Stimulated activated CD4-positive, alpha-beta T cell treated with anti-CD3 and anti-CD28 coated beads, TNF-alpha, amount 100 ng/mL, for 48 hours (primary cell): ENCODE measurements at regions not wholly inside any gene's neighbourhood (a gene's known extent, or its start where the extent isn't known, plus 50 kb on each side); places are given as distances from the start of the nearest gene placed in this dataset.
"Not testable (repeated sequence)": the region's sequence is repeated elsewhere in the genome, so short reads cannot be mapped to it uniquely, and the experiment has no call there.

ENCODE experiments used
- DNase-seq, 3 donors: peaks; one replicate each; pipeline ENCODE4 v3.0.0-alpha.2; 2020; ENCODE audit warnings: low read depth in 3 of 3

DNA sequence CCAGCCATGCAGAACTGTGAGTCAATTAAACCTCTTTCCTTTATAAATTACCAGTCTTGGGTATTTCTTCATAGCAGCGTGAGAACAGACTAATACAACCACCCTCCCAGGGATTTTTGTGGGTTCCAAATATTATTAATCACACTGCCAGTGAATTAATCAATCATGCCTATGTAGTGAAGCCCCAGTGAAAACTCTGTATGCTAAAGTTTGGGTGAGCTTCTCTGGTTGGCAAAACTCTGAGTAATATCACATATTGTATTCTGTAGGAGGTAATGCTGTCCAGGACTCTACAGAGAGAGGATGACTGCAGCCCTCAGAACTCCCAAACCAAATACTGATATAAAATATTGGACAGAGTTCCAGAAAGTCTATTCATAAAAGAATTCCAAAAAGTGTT, 216.9 kb downstream of the RPAP3 start:
- no peak for DNase-seq

DNA sequence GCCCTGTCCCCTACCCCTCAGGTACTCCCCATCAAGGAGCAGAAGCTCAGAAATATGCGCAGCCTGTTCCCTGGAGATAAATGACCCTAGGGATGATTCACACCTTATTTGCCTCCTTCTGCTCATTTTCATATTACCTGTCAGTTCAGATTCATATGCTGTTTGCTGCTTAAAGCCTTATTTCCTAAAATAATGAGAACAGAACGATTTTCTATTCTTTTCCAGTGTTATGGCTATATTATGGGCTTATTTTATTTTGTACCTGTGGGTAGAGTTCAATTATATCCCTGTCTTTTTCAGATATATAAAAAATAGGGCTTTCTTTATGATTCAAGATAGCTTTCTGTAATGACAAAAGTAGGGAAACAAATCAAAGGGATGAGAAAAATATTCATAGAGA, 224.8 kb downstream of the RPAP3 start:
- DNase-seq: no peak

DNA sequence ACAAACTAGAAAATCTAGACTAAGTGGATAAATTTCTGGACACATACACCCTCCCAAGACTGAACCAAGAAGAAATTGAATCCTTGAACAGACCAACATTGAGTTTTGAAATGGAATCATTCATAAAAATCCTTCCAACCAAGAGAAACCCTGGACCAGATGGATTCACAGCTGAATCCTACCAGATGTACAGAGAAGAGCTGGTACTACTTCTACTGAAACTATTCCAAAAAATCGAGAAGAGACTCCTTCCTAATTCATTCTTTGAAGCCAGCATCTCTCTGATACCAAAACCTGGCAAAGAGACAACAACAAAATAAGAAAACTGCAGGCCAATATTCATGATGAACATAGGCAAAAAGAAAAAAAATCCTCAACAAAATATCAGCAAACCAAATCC, 227.4 kb downstream of the RPAP3 start:
- no peak for DNase-seq

DNA sequence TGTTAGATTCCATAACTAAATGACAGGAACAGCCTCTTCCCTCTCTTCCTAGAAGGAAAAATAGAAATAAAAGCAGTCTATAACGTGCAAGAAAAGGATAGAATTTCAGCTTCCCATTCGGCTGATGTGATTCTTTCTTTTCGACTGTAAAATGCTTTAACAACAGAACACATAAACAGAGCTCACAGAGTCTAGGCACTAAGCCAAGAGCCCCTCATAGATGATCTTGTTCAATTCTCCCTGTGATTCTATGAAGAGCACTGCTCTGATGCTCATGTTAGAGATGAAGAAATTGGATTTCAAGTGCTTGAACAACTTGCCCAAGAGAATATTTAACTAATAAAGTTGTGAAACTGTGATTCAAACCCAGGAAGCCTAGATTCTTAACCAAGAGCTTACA, 232.7 kb downstream of the RPAP3 start:
- no peak for DNase-seq

DNA sequence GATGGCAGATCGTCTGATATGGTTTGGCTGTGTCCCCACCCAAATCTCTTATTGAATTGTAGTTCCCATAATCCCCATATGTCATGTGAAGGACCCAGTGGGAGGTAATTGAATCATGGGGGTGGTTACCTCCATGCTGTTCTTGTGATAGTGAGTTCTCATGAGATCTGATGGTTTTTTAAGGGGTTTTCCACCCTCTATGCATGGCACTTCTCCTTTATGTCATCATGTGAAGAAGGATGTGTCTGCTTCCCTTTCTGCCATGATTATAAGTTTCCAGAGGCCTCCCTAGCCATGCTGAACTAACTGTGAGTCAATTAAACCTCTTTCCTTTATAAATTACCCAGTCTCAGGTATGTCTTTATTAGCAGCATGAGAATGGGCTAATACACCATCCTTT, 235.5 kb downstream of the RPAP3 start:
- DNase-seq: not testable (repeated sequence)

DNA sequence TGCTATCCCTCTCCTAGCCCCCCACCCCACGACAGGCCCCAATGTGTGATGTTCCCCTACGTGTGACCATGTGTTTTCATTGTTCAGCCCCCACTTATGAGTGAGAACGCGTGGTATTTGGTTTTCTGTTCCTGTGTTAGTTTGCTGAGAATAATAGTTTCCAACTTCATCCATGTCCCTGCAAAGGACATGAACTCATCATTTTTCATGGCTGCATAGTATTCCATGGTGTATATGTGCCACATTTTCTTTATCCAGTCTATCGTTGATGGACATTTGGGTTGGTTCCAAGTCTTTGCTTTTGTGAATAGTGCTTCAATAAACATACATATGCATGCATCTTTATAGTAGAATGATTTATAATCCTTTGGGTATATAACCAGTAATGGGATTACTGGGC, 241.9 kb downstream of the RPAP3 start:
- DNase-seq: not testable (repeated sequence)

DNA sequence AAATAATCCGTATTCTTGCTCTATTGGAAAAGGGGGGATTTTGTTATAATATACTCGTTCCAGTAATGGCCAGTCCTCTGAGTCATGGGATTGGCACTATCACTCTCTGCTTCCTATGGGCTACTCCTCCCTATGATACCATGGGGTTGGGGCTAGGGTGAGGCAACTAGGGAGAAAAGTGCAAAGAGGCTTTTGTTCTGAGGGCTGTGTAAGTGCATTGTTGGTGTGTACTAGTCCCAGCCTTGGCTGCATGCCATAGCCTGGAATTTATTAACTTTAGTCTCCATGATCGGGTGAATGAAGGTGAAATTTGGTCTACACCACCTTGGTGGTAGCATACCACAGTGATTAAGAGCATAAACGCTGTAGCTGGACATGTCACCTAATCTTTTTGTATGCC, 247.6 kb downstream of the RPAP3 start:
- DNase-seq: no peak

DNA sequence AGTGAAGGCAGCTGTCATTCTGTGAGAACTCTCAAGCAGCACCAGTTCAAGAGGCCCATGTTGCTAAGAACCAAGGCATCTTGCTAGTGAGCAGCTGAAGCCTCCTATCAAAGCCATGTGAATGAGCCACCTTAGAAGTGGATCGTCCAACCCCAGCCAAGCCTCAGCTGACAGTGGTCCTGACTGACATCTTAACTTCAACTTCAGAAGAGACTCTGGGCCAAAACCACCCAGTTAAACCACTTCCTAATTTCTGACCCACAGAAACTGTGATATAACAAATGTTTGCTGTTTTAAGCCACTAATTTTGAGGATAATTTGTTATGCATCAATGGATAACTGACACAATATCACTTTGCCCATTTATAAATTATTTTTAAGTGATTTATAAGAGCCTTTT, 256.0 kb downstream of the RPAP3 start:
- no peak for DNase-seq

DNA sequence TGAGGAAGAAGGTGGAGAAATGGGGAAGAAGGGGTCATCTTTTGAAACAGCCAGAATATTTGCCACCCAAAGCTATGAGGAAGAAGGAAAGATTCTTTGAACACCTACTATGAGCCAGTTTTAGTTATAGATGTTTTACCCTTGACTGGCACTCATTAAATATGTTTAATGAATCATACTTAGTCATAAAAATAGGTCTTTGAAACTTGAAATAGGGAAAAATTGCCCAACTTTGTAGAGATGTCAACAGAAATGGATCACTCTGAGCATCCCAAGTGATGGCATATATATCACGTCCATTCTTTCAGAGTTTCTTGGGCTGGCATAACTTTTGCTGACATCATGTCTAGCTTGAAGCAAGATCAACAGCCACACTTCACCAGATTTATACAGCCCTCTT, 263.5 kb downstream of the RPAP3 start:
- DNase-seq: no peak

DNA sequence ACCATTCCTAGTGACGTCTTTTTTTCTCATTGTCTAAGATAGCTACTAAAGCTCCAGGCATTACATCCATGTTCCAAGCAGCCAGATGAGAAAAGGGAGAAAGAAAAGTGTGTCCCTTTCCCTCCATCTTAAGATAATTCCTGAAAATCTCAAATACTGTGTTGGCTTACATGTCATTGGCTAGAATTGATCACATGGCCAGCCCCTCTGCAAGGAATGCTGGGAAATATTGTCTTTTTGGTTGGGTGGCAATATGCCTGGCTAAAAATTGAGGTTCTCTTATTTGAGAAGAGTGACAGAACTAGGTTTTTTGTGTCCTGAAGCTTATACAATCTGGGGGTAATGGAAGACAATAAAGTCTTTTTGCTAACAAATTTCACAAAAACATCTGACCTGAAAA, 264.3 kb downstream of the RPAP3 start:
- DNase-seq: no peak

DNA sequence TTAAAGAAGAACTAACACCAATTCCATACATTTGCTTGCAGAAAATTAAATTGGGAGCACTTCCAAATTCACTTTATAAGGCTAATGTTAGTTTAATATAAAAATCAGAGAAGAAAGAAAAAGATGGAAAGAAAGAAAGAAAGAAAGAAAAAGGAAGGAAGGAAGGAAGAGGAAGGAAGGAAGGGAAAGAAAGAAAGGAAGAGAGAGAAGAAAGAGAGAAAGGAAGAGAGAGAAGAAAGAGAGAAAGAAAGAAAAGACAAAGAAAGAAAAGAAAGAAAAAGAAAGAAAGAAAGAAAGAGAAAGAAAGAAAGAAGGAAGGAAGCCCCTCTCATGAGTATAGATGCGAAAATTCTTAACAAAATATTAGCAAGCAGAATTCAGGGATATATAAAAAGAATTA, 267.7 kb downstream of the RPAP3 start:
- DNase-seq: no peak

DNA sequence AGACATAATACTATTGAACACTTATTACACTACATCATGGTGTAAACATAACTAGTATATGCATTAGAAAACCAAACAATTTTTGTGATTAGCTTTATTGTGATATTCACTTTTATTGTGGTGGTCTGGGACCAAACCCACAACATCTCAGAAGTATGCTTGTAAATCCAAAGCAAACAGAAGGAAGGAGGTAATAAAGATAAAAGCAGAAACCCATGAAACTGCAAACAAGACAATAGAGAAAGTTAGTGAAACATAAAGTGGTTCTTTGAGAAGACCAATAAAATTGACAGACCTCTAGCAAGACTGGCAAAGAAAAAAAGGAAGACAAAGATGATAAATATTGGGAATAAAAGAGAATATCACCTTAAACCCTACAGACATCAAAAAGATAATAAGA, 268.3 kb downstream of the RPAP3 start:
- DNase-seq: no peak

DNA sequence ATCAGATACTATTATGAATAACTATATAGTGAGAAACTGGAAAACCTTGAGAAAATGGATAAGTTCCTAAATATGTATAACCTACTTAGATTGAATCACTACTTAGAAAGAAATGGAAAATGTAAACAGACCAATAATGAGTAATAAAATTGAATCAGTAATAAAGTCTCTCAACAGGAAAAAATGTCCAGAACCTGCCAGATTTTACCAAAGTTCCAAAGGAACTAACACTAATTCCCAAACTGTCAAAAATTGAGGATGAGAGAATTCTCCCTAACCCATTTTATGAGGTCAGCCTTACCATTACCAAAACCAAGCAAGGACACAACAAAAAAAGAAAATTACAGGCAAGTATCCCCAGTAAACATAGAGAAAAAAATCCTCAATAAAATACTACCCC, 272.0 kb downstream of the RPAP3 start:
- DNase-seq: no peak

DNA sequence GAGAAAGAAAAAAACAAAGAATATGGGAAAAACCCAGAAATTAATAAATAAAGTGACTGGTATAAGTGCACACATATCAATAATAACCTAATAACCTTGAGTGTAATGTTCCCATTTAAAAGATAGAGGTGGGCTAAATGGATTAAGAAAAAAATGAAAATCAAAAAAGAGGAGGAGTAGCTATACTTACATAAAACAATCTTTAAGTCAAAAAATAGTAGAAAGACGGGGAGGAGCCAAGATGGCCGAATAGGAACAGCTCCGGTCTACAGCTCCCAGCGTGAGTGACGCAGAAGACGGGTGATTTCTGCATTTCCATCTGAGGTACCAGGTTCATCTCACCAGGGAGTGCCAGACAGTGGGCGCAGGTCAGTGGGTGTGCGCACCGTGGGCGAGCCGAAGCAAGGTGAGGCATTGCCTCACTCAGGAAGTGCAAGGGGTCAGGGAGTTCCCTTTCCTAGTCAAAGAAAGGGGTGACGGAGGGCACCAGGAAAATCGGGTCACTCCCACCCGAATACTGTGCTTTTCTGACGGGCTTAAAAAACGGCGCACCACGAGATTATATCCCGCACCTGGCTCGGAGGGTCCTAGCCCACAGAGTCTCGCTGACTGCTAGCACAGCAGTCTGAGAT, 279.0 kb downstream of the RPAP3 start:
- DNase-seq: not testable (repeated sequence)

DNA sequence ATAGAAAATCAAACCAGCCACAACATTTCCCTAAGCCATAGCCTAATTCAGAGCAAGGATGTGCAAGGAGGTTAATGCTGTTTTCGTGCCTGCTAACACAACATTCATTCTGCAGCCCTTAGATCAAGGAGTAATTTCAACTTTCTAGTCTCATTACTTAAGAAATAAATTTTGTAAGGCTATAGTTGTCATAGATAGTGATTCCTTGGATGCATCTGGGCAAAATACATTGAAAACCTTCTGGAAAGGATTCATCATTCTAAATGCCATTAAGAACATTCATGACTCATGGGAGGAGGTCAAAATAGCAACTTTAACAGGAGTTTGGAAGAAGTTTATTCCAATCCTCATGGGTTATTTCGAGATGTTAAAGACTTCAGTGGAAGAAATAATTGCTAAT, 283.2 kb downstream of the RPAP3 start:
- no peak for DNase-seq

DNA sequence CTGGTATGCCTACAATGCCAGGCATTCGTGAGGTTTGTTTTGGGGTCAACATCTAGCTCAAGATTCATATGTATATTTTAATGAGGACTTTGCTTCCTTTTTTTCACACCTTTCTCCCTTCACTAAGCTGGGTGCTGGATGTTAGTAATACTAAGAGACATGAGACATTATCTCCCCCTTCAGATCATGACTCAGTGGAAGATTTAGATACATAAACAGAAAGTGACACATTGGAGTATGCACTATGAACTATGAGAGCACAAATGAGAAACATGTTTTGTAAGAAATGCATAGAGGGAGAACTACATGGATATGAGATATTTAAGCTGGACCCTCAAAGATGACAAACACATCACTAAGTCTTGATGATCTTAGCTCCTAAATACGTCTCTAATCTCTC, 286.3 kb downstream of the RPAP3 start:
- no peak for DNase-seq

DNA sequence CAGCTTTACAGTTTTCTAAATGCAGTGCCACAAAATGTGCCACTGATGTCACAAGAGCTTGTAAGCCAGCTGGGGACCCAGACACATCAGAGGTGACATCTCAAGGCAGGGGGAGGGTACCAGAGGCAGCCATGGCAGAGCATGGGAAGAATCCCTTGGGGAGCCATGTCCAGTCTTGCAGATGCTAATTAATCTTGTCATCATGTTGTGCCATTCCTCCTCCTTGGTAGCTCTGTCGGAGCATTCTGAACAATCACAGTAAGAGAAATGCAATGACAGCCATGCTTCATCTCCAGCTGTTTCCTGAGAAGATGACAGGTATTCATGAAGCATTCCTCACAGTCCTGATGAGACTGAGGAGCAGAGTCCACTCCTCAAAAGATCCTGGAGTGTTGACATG, 287.9 kb downstream of the RPAP3 start:
- DNase-seq: no peak

DNA sequence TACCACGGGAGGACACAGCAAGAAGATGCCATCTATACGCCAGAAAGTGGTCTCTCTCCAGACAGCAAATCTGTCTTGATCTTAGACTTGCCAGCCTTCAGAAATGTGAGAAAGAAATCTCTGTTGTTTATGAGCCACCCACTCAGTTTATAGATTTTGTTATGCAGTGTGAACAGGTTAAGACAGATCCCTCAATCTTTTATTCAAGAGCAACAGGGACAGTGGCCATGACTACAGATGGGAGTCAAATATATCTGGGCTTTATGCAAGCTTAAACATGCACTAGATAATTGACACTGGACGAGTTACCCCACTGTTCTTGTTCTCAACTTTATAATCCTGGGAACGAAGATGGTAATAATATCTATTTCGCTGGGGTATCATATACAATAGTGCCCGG, 288.7 kb downstream of the RPAP3 start:
- no peak for DNase-seq

DNA sequence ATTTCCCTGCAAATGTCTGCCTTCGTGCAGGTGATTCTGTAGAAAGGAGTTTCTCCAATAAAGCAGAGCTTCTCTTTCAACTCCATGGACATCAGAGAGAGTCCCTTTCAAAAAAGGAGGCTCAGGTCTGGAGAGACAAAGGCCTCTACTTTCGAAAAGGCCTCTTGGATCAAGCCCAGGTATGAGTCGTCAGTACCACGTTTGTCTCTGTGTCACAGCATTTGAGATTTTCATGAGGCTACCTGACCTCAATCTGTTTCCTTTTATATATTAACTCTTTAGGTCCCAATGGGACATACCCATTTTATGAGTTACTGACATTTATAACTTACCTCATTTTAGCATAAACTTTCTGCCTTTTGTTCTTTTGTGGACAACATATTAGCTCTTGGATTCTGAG, 290.8 kb downstream of the RPAP3 start:
- DNase-seq: no peak

DNA sequence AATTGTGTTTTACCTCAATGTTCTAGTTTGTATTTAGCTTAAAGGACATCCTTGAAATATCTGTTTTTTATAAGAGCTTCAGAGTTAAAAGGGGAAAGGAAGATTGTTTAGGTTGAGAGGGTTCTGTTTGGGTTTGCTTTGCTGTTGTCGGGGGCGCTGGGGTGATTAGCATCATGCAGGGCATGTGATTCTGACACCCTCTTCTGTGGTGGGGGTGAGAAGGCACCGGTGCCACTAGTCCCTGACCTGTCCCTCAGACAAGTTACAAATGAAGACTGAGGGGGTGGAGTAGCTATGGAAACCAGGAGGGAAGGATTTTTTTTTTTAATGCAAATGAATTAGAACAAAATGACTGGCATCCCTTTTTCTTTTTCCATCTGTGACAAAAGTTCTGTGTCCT, 291.3 kb downstream of the RPAP3 start:
- DNase-seq: no peak

DNA sequence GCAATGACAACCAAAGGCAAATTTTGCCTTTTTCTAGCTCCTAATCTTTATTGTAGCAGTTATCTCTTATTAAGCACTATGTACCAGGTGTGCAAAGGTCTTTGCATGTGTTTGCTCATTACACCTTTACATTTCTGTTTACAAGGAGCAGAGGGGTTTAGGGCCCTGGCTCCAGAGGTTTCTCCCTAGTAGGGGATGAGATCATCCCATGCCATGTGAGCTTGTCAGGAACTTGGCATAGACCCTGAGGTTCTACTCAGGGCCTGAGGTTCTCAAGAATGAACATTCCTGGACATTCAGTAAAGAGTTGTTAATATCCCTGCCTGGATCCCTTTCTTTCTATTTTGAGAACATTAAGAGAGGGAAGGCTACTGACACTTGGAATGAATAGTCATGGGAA, 292.0 kb downstream of the RPAP3 start:
- DNase-seq: no peak

DNA sequence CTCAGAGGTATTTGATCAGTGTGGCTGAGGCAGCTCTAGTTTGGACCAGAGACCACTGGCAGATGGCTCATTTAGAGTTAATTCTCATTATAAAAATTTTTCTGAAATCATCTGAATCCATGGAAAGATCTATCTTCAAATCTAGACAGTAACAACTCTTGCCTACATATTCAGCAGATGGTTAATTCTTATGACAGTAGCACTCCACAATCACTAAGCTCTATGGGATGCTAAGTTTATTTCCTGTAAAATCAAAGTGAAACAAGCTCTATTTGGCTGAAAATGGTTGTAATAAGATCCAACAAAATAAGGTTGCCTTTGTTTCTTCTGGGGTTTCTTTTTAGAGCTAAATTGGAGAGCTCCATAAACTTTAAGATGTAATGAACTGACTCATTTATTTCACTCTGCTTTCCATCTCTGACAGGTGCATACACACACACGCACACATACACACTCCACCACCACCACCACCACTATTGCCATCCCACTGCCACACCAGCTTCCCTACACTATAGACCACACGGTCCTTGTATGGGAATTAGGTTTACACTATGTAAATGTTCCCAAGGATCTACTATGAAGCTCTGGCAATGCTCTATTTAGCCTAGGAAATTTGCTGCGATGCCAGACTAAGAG, 293.1 kb downstream of the RPAP3 start:
- DNase-seq: no peak

DNA sequence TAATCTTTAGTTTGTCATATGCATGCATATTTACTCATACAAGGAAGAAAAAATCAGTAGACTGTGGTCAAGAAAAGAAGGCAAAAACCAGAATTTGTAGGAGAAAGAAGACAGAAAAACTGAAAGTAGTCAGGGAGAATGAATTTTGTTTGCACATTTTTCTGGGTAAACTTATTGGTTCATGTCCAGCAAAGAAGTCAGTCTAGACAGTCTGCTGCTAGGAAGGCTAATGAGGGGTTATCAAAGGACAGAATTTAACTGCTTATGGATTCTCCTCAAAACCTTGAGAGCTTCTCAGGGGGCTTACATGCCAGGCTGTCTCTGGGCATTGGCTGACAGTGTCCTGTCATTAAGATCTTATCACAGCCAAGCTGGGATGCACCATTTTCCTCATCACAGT, 293.9 kb downstream of the RPAP3 start:
- no peak for DNase-seq

DNA sequence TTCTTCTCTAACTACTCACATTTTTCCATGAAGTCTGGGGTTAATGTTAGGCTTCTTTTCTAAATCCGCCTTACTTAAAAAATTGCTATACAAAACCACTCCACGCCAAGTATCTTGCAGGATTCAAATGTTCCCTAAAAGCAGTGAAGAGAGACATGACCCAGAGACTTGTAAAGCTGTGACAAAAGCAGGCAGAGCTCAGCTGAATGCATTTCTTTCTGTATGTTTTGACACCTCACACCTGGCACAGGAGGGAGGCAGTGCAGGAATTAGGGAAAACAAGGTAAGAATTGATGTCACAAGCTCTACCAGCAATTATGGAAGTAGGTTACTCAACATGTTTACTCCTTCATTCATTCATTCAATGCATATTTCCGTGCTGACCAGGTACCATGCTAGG, 295.0 kb downstream of the RPAP3 start:
- DNase-seq: no peak
